ENCODE measurements at regions not wholly inside any gene's neighbourhood (a gene's known extent, or its start where the extent isn't known, plus 50 kb on each side); places are given as distances from the start of the nearest gene placed in this dataset.

DNA sequence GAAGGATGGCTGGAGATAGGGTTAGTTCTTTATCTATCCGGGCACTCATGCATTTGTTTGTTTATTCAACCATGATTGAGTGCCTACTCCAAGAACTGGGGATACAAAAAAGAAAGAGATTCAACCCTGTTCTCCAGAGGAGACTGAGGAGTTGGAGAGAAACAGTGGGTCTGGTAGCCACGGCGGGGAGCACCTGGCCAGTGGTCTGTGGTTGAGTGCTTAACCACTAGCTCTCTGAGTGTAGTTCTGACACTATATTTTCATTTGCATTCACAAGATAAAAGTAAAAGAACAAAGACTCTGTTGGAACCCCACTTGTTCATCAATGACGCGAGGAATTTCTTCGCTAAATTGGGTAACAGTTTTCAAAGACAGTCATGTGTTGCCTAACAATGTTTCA is 295.5 kb upstream of the MSX2 start:
- H3K27ac Mint-ChIP-seq = no peak overlapping the region
- H3K36me3 Mint-ChIP-seq = no peaks in the 10 kb centered on the region
- no peak for ATAC-seq (ENCODE audit: low read depth in 2 of 2)
- H3K4me3 Mint-ChIP-seq = no peak overlapping the region
- H3K9me3 Mint-ChIP-seq = peaks cover 0 to 5% (median 3%) of the 10 kb centered on the region in 7 donors
- peaks cover 0 to 9% (median 6%) of the 10 kb centered on the region in 3 donors for H3K27me3 Mint-ChIP-seq
- DNase-seq = no peak
- no peaks in the 10 kb centered on the region for H3K4me1 Mint-ChIP-seq

- no peaks in the 10 kb centered on the region for H3K4me1 Mint-ChIP-seq
- H3K27me3 Mint-ChIP-seq = peaks cover 8 to 17% (median 9%) of the 10 kb centered on the region in 3 donors
- H3K4me3 Mint-ChIP-seq = no peak overlapping the region
- no peak for ATAC-seq (ENCODE audit: low read depth in 2 of 2)
- no peak for DNase-seq
- H3K27ac Mint-ChIP-seq = no peak overlapping the region
- no peaks in the 10 kb centered on the region for H3K36me3 Mint-ChIP-seq
- peaks cover 0 to 7% (median 3%) of the 10 kb centered on the region in 7 donors for H3K9me3 Mint-ChIP-seq
Observed at GRCh38 chr5:174430940-174431339, 293.4 kb upstream of the MSX2 start.

- H3K36me3 Mint-ChIP-seq = no peaks in the 10 kb centered on the region
- ATAC-seq (ENCODE audit: low read depth in 2 of 2) (no peak), DNase-seq (no peak)
- H3K4me3 Mint-ChIP-seq = no peak overlapping the region
- H3K27ac Mint-ChIP-seq = no peak overlapping the region
- H3K27me3 Mint-ChIP-seq = peaks cover 8 to 17% (median 9%) of the 10 kb centered on the region in 3 donors
- no peaks in the 10 kb centered on the region for H3K4me1 Mint-ChIP-seq
- H3K9me3 Mint-ChIP-seq = peaks cover 0 to 7% (median 3%) of the 10 kb centered on the region in 7 donors
Observed at GRCh38 chr5:174431504-174431903, 292.9 kb upstream of the MSX2 start.

DNA sequence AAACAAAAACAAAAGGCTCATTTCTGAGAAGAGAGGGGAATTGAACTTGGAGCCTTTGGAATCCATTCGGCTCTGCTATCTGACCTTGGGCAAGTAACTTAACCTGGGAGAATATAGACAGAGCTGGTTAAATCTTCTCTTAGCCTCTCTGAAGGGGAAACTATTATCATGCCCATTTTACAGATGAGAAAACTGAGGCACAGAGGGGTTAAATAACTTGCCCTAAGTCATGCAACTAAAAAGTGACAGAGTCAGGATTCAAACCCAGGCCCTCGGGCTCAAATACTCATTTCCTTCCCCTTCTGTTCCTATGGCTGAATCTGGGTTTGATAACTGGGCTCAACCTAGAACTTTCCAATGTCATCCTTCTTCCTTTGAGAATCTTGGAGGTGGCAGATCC is 291.3 kb upstream of the MSX2 start:
- Mint-ChIP-seq H3K27ac (no peak overlapping the region), H3K27me3 (peaks cover 8 to 20% (median 17%) of the 10 kb centered on the region in 3 donors), H3K9me3 (peaks cover 0 to 8% (median 4%) of the 10 kb centered on the region in 7 donors), H3K4me1 (no peaks in the 10 kb centered on the region), H3K36me3 (no peaks in the 10 kb centered on the region), H3K4me3 (no peak overlapping the region)
- ATAC-seq (ENCODE audit: low read depth in 2 of 2) = no peak
- no peak for DNase-seq

DNA sequence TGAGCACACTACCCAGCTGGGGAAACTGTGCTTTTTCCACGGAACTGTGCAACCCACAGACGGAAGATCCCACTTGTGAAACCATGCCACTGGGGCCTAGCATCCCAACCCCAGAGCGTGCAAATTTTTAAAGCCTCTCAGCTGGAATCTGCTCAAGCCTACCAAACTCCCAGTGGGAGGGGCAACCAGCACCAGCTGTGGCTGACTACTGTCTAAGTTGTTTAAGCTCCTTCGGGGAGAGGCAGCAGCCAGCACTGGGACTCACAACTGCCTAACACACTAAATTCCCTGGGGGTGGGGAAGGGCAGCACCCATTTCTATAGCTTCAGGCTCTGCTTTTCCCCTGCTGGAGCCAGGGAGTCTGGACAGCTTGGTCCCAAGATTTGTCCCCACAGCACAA is 287.6 kb upstream of the MSX2 start:
- H3K36me3 Mint-ChIP-seq = no peaks in the 10 kb centered on the region
- no peak overlapping the region for H3K4me3 Mint-ChIP-seq
- no peak for DNase-seq
- no peak for ATAC-seq (ENCODE audit: low read depth in 2 of 2)
- H3K27ac Mint-ChIP-seq = no peak overlapping the region
- peaks cover 0 to 9% (median 3%) of the 10 kb centered on the region in 7 donors for H3K9me3 Mint-ChIP-seq
- H3K4me1 Mint-ChIP-seq = no peaks in the 10 kb centered on the region
- H3K27me3 Mint-ChIP-seq = peaks cover 8 to 14% (median 13%) of the 10 kb centered on the region in 3 donors

DNA sequence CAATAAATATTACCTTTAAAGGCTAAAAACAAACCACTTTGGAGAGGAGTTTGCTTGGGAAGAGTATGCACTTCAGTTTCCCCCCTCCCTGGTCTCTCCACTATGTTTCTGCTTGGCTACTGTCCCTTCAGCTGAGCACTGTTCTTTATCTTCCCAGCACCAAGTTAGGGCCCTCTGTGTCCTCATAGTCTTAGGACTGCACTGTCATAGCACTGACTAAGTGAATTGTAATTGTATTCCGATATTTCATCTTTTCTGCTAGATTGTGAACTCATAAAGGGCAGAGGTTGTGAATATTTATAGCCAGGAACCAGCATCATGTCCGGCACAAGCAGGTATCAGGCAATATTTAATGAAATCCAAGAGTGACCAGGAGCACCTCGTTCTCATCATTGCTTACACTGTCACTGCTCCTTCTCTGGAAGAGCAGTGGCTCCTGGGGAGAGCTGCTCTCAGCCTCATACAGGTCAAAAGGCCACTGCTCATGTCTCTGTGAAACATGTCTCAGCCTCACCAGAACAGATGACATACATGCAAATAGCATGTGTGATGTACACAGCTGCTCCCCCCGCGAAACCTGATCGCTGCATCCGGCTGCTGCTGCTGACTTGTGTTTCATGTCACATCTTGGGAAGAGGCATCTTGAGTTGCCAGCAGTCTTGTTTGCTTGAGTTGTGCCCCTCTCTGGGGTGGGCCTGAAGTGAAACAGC is 279.7 kb upstream of the MSX2 start:
- H3K4me3 Mint-ChIP-seq = no peak overlapping the region
- no peak for ATAC-seq (ENCODE audit: low read depth in 2 of 2)

GRCh38 chr5:174446446-174446845 is 277.9 kb upstream of the MSX2 start:
- no peak overlapping the region for H3K4me3 Mint-ChIP-seq
- H3K4me1 Mint-ChIP-seq = no peaks in the 10 kb centered on the region
- H3K36me3 Mint-ChIP-seq = no peaks in the 10 kb centered on the region
- DNase-seq (no peak), ATAC-seq (ENCODE audit: low read depth in 2 of 2) (no peak)
- H3K27ac Mint-ChIP-seq = no peak overlapping the region
- H3K9me3 Mint-ChIP-seq = peaks cover 0 to 13% (median 7%) of the 10 kb centered on the region in 7 donors
- H3K27me3 Mint-ChIP-seq = no peaks in the 10 kb centered on the region

More for the DNA sequence above, 279.7 kb upstream of the MSX2 start:
- H3K4me1 Mint-ChIP-seq = no peaks in the 10 kb centered on the region
- H3K9me3 Mint-ChIP-seq = peaks cover 0 to 13% (median 6%) of the 10 kb centered on the region in 7 donors
- no peak overlapping the region for H3K27ac Mint-ChIP-seq
- no peaks in the 10 kb centered on the region for H3K27me3 Mint-ChIP-seq
- H3K36me3 Mint-ChIP-seq = no peaks in the 10 kb centered on the region
- DNase-seq = no peak

GRCh38 chr5:174446988-174447387 is 277.4 kb upstream of the MSX2 start:
- Mint-ChIP-seq H3K9me3 (peaks cover 0 to 11% (median 8%) of the 10 kb centered on the region in 7 donors), H3K36me3 (no peaks in the 10 kb centered on the region), H3K27ac (no peak overlapping the region), H3K27me3 (no peaks in the 10 kb centered on the region), H3K4me1 (no peaks in the 10 kb centered on the region), H3K4me3 (no peak overlapping the region)
- DNase-seq (no peak), ATAC-seq (ENCODE audit: low read depth in 2 of 2) (no peak)

DNA sequence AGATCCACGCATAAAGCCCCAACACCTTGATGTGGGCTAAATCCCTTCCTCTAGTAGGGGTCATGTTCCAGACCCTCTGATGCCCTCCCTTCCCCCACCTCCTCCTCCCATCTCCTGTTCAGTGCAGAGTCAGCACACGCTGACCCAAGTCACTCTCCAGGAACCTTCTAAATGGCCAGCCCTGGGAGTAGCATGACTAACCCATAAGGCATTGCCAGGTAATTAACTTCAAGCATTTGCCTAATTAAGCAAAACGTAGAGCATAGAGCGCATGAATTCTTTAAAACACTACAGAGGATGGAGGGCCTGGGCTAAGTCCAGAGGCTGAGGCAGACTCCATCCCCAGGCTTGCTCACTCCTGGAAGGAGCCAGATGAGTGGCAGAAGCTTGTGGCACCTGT is 276.3 kb upstream of the MSX2 start:
- no peak overlapping the region for H3K4me3 Mint-ChIP-seq
- H3K36me3 Mint-ChIP-seq = no peaks in the 10 kb centered on the region
- peaks cover 0 to 11% (median 4%) of the 10 kb centered on the region in 7 donors for H3K9me3 Mint-ChIP-seq
- H3K27me3 Mint-ChIP-seq = no peaks in the 10 kb centered on the region
- no peak for DNase-seq
- ATAC-seq (ENCODE audit: low read depth in 2 of 2) = no peak
- H3K4me1 Mint-ChIP-seq = no peaks in the 10 kb centered on the region
- no peak overlapping the region for H3K27ac Mint-ChIP-seq

DNA sequence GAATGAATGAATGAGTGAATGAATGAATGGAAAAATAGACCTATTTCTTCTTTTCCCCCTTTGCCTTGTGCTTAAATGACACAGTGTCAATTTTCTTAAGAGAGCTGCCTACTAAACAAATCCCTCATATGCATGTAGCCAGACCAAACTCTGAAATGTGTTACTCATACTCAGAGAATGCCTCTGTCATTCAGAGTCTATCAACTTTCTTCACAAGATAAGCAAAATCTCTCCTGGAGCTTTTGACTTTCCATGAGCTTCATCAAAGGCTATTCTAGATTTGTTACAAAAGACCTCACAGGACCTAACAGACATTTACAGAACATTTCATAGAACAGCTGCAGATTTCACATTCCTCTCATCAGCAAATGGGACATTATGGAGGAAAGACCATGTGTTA is 275.7 kb upstream of the MSX2 start:
- Mint-ChIP-seq H3K27me3 (no peaks in the 10 kb centered on the region), H3K4me1 (no peaks in the 10 kb centered on the region), H3K9me3 (peaks cover 0 to 11% (median 2%) of the 10 kb centered on the region in 7 donors), H3K27ac (no peak overlapping the region), H3K36me3 (no peaks in the 10 kb centered on the region), H3K4me3 (no peak overlapping the region)
- no peak for ATAC-seq (ENCODE audit: low read depth in 2 of 2)
- no peak for DNase-seq

DNA sequence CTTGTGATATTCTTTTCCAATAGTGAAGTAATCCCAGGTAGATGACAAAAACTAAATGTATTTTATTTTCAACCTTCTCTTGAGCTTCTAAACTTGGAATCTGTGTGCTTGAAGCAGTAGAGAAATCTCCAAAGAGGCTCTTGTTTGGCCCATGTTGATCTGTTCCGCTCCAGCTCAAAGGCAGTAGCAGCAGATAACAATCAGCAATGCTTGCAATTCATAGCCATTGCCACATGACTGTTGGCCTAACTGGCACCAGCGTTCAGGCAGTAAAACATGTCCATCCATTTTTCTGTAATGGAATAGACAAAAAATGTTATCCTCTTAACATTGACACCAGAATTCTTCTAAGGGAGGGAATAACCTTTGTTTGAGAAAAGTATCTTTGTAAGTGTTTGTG is 270.7 kb upstream of the MSX2 start:
- DNase-seq (no peak), ATAC-seq (ENCODE audit: low read depth in 2 of 2) (no peak)
- no peak overlapping the region for H3K27ac Mint-ChIP-seq
- no peak overlapping the region for H3K4me3 Mint-ChIP-seq
- H3K27me3 Mint-ChIP-seq = no peaks in the 10 kb centered on the region
- no peaks in the 10 kb centered on the region for H3K4me1 Mint-ChIP-seq
- H3K9me3 Mint-ChIP-seq = peaks cover 0 to 10% (median 1%) of the 10 kb centered on the region in 7 donors
- H3K36me3 Mint-ChIP-seq = no peaks in the 10 kb centered on the region

DNA sequence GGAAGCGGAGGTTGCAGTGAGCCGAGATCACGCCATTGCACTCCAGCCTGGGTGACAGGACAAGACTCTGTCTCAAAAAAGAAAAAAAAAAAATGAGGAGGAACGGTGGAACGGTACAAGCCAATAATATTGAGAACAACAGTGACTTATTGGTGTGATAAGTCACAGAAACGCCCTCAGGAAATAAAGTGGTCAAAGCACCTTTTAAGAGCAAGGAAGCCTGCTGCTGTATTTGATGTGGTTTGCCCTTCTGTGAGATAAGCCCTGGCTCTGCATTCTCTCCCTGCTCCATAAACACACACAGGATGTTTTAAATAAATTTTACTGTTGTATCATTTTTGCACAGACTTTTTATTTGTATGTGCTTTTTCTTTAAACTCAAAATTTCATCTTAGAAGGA is 269.9 kb upstream of the MSX2 start:
- no peak overlapping the region for H3K4me3 Mint-ChIP-seq

DNA sequence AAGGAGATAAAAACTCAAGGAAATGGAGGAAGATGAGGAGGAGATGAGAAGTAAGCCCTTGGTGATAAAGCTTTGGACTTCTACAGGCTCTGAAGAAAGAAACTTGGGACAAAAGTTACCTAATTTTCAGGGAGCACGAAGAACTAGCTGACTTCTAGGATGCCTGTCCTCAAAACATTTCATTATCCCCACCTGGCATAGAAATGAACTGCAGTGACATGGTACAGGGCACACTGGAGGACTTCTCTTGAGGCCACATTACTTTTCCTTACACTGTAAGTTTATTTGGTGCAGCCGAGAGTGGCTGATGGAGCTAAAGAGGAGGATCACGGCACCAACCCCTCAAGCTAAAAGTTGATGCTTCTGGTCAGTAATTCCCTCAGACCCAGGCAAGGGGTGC is 269.5 kb upstream of the MSX2 start:
- no peaks in the 10 kb centered on the region for H3K4me1 Mint-ChIP-seq
- no peaks in the 10 kb centered on the region for H3K36me3 Mint-ChIP-seq
- H3K27me3 Mint-ChIP-seq = no peaks in the 10 kb centered on the region
- H3K27ac Mint-ChIP-seq = no peak overlapping the region
- no peak for ATAC-seq (ENCODE audit: low read depth in 2 of 2)
- peaks cover 0 to 6% (median 1%) of the 10 kb centered on the region in 7 donors for H3K9me3 Mint-ChIP-seq
- DNase-seq = no peak
- no peak overlapping the region for H3K4me3 Mint-ChIP-seq

More for the DNA sequence above, 269.9 kb upstream of the MSX2 start:
- no peaks in the 10 kb centered on the region for H3K36me3 Mint-ChIP-seq
- H3K27ac Mint-ChIP-seq = no peak overlapping the region
- H3K4me1 Mint-ChIP-seq = no peaks in the 10 kb centered on the region
- H3K9me3 Mint-ChIP-seq = peaks cover 0 to 6% (median 1%) of the 10 kb centered on the region in 7 donors
- H3K27me3 Mint-ChIP-seq = no peaks in the 10 kb centered on the region
- DNase-seq (no peak), ATAC-seq (ENCODE audit: low read depth in 2 of 2) (no peak)

DNA sequence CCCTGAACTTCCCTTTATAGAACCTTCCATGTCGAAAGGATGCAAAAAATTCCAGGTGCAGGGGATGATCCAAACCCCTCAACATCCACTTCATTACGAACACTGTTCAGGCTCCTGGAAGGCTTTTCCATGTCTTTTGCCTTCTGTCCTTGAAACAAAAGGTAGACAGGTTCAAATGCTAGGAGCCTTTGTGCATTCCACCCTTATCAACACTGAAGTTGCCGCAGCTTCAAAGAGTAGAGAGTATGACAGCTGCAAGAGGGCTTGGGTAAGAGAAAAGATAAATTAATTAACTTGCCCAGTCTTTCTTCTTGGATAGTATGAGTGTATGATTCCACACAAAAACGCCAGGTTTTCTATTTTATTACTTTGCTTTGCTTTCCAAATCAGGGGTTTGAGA is 269.1 kb upstream of the MSX2 start:
- no peaks in the 10 kb centered on the region for H3K4me1 Mint-ChIP-seq

More for the DNA sequence above, 269.1 kb upstream of the MSX2 start:
- H3K9me3 Mint-ChIP-seq = peaks cover 0 to 6% (median 1%) of the 10 kb centered on the region in 7 donors
- no peaks in the 10 kb centered on the region for H3K36me3 Mint-ChIP-seq
- H3K4me3 Mint-ChIP-seq = no peak overlapping the region
- no peak overlapping the region for H3K27ac Mint-ChIP-seq
- ATAC-seq (ENCODE audit: low read depth in 2 of 2) = no peak
- H3K27me3 Mint-ChIP-seq = peaks cover 0 to 2% (median 0%) of the 10 kb centered on the region in 3 donors
- no peak for DNase-seq

Data from naive B cell (primary cell).